GM12801 (cell line): ENCODE measurements at regions not wholly inside any gene's neighbourhood (a gene's known extent, or its start where the extent isn't known, plus 50 kb on each side); places are given as distances from the start of the nearest gene placed in this dataset.

Experiments
- TF ChIP-seq, protein P1 (sequence below): IDR thresholded peaks from one replicate; pipeline ENCODE4 v1.5.1; 2011; ENCODE audit warnings: control low read depth; ENCODE audit not compliant: insufficient read length; ENCODE audit errors: extremely low read depth

DNA sequence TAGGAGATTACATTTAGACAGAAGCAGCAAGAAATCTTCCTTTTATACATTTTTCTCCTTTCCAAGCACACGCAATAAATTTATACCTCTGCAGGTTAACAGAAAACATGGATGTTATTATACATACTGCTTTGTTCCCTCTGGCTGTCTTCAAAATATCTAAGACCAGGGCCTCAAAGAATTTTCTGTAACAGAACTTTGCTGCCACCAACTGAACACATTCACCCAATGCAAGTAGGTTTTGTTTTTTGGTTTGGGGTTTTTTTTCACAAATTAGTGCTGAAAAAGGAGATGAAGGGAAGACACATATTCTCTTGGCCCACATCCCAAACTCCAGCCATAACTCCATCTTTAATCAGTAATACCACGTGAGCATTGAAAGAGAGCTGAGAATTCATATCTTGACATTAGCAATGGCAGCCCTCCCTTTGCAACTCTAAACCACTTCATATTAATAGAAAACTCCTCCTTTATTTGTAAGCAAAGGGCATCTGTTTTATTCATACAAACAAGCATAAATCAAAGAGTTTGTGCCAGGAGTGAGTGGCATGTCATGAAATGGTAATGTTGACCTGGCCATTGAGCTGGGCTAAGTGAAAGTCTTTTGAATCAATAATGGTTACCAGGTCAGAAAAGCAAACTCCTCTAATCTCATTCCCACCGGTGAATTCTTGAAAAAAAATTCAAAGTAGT is 150.8 kb upstream of the FSCB start:
- TF ChIP-seq, protein P1, sequence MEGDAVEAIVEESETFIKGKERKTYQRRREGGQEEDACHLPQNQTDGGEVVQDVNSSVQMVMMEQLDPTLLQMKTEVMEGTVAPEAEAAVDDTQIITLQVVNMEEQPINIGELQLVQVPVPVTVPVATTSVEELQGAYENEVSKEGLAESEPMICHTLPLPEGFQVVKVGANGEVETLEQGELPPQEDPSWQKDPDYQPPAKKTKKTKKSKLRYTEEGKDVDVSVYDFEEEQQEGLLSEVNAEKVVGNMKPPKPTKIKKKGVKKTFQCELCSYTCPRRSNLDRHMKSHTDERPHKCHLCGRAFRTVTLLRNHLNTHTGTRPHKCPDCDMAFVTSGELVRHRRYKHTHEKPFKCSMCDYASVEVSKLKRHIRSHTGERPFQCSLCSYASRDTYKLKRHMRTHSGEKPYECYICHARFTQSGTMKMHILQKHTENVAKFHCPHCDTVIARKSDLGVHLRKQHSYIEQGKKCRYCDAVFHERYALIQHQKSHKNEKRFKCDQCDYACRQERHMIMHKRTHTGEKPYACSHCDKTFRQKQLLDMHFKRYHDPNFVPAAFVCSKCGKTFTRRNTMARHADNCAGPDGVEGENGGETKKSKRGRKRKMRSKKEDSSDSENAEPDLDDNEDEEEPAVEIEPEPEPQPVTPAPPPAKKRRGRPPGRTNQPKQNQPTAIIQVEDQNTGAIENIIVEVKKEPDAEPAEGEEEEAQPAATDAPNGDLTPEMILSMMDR = no peak

DNA sequence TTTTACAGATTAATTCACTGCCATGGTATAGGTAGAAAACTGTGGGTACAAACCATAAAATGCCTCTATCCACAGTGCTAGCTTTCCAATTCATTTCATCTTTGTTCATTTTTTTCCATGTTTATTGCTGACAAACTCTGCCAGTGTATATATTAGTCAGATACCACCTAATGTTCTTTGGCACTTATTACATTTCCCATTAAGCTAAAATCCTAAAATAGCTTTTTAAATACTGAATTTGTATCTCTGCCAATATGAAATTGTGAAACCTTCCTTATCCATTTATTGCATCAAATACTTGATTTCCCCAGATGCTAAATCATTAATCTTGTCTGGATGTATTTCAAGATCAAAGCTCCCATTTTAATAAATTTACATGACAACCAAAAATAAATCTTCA is 150.1 kb upstream of the FSCB start:
- TF ChIP-seq, protein P1 = no peak

DNA sequence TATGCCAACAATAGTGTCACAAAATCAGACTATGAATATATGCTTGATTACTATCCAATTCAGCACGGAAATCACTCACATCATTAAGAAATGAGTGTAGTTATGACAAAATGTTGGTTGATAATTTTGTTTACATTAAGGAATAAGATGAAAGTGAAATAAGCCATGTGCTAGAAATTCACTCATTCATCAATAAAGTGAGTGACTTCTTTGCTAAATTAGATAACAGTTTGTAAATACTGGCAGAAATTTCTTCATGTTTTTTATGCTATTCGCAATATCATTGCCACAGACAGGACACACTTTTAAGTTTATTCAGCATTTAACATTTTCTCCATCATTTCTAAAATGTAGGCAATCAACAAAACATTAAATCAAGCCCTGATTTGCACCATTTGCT is 147.5 kb upstream of the FSCB start:
- TF ChIP-seq, protein P1 = no peak

DNA sequence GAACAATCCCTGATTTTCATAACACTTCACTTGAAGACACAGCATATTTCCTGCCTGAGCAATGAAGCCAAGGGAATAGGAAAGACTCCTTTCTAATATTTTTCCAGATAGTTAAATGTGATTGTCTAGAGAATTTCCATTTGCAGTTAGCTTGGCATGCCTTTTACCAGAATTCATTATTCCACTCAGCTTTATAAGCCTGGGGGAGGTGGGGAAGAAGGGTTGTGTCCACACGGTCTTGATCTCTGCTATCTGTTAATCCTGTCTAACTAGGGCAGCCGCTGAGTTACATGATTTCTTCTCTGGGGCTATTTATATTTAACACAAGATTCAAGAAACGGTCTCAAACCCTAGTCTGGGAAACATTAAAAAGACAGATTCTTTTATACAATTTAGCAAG is 146.6 kb upstream of the FSCB start:
- TF ChIP-seq, protein P1 = no peak

DNA sequence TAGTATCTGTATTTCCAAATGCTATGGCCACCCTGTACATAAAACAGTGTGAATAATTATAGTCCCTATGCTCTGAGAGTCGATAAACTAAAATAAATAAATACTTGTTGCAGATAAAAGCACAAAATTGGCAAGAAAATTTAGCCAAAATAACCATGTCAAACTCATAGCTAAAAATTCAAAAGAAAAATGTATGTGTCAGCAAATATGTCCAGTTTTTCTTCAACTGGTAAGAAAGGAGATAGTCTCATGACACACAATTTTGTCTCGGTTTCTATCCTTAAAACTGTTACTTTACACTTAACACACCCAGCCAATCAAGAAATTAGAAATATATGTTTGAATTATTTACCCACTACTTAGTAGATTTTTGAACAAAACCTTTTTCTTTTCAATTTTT is 145.6 kb upstream of the FSCB start:
- TF ChIP-seq, protein P1 = no peak

DNA sequence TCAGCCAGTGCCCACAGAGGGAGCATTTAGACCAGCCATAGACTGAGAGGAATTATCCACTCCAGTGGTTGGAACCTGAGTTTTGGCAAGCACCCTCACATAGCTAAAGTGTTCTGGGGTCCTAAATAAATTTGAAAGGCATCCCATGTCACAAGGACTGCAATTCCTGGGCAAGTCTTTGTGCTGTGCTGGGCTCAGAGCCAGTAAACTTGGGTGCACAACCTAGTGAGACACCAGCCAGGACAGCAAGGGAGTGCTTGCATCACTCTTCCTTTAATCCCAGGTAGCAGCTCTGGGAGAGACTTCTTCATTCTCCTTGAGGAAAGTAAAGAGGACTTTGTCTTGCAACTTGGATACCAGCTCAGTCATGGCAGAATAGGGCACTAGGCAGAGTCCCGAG is 142.0 kb upstream of the FSCB start:
- TF ChIP-seq, protein P1 = no peak

DNA sequence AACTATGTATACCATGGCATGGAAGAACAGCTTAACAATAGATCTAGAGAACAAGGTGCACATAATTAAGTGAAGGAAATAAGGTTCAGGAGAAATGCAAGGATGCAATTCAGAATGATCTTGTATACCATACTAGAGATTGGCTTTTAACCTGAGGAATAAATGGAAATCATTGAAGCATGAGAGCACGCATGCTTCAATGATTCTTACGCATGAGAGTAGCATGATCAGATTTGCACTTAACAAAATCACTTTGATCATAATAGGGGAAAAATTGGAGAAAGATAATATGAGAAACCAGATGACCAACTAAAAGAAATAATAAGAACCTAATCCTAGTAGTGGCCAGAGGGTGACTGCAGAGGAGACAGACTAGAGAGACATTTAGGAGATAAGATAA is 133.3 kb upstream of the FSCB start:
- TF ChIP-seq, protein P1 = no peak
